Stimulated activated naive CD4-positive, alpha-beta T cell treated with Interleukin-2 at 50 U/mL for 16 hours (primary cell): ENCODE measurements at regions not wholly inside any gene's neighbourhood (a gene's known extent, or its start where the extent isn't known, plus 50 kb on each side); places are given as distances from the start of the nearest gene placed in this dataset.
A peak's percentile ranks its signal among the peaks of the same experiment; 100 is the strongest.

Source experiments
- DNase-seq: peaks from one replicate; lab custom pipeline; 2025; lab: John Stamatoyannopoulos, UW

DNA sequence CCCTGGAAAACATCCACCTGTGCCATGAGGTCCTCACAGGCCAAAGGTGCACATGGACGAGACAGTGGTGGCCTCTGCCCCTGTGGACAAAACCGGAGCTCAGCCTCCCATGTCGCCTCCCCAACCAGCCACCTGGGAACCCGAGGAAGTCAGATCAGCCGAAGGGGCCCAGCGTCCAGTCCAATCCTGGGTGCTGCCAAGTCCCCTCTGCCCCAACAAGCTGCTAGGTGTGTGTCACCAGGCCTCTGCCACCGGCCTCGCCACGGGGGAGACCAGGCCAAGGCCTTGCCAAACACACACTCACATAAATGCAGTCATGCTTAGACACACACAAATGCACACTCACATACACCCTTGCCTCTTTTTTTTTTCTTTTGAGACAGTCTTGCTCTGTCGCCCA is 167.8 kb downstream of the RBFOX3 start:
- DNase-seq = no peak

DNA sequence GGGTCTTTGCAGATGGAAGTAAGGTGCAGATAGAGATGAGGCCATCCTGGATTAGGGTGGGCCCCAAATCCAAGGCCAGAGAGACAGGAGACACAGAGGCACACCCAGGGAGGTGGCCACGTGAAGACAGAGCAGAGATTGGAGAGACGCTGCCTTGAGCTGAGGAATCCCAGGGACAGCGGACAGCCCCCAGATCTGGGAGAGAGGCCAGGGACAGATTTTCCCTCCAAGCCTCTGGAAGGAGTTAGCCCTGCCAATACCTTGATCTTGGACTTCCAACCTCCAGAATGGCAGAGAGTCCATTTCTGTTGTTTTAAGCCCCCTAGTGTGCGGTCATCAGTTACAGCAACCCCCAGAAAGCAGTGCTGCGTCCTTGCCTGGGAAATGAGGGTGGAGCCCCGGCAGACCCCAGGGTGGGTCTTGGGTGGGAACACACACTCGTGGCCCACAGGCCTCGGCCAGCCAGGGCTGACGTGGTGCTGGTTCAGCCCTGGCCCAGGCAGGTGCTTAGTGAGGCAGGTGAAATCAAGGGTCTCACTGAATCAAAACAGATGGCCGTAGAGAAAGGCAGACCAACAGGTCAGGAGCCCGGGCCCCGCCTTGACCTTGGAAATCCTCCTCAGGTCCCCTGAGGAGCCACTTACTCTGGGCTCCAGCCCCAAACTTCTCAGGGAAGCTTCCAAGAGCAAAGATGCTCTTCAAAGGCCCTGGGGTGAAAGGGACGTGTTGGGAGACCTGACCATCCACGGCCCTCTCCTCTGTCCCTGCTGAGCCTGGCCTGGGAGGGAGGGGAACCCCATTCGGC is 169.3 kb downstream of the RBFOX3 start:
- DNase-seq = no peak

DNA sequence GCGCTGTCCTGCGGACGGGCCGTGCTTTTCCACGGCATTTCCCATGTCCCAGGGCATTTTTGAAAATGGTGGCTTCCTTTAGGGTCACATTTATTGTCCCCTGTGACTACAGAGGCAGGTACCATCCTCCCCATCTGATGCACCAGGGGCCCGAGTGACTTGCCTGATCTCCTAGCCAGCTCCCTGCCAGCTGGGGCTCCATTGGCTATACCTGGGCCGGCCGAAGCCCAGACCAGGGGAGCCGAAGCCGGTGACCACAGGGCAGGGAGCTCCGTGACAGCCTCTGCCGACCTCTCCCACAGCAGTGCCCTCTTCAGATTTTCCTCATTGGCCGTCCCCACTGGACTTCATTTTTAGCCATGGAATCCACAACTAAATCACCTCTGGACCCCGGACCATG is 170.6 kb downstream of the RBFOX3 start:
- DNase-seq = no peak

DNA sequence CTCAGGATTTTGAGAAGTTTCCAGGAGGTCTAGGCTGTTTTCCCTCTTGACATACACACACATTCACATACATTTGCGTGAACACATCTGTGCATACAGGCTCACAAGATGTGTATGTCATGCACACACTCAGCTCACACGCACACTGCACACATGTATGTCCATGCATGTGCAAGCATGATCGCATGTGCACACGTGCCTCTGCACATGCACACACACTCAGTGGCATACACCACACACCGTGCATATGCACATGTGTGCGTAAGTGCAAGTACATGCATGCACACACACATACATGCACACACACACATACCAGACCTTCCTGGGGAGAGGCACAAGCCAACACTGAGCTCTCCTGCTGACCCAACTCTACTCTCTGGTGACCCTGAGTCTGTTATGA is 171.4 kb downstream of the RBFOX3 start:
- DNase-seq = no peak

DNA sequence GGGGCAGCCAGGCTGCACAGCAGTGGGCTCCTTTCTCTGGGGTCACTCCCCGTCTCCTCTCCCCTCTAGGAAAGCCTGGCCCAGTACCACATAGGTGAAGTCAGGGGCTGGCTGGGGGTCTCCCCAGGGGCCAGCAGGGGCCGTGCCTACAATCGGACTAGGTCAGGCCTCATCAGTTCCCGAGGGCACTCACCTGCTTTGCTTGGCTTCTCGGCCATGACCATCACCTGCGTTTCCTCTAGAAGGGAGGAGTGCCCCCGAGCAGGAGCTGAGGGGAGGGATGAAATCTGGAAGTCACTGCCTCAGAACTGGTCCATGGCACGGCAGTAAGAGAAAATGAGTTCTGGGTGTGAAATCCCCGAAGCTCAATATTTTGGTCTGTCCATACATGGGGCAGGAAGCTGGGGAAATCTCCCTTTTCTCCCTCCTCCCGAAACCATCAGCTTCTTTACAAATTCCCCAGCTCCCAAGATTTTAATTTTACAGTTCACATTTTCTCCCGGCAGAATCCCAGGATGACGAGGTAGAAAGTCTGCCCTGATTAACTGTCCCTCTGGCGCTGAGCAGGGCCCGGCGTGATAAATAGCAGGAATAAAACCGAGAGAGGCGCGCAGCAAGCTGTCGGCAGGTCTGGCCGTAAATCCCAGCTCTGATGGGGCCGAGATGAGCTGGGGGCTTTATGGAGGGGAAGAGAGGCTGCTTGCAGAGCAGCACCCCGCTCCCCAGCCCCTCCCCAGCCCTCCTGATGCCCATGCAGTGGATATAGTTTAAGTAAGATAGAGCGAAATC is 172.1 kb downstream of the RBFOX3 start:
- DNase-seq = no peak

DNA sequence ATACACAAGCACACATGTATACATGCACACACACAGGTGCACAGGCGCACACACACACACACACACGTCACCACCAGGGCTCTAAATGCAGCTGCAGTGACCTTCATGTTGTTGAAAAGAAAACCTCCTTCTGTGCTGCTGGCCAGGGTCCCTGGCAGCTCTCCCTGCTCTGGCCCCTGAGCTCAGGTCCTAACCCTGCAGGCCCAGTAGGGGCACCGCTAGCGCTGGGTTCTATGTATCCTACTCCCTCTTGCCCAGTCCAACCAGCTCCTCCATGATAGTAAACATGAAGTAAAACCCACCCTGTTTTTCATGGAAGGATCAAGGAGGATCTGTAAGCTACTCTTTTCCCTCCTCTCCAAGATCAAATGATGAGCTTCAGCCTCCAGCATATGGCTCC is 172.8 kb downstream of the RBFOX3 start:
- no peak for DNase-seq

DNA sequence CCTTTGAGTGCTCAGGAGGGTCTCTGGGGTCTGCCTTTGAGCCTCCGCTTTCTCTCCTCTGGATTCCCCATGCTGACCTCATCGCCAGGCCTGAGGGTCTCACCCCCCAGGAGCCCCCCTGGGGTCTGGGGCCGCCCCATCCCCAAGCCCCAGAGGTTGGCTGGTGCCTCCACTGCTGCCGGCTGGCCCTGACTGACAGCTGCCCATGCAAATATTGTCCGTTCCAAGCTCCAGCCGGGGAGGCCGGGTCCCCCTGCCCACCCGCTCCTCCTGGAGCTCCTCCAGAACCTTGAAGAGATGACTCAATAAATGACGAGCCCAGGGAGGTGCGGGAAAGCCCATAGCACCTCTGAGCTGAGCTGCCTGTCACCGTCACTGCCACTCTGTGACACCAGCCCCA is 173.8 kb downstream of the RBFOX3 start:
- no peak for DNase-seq

DNA sequence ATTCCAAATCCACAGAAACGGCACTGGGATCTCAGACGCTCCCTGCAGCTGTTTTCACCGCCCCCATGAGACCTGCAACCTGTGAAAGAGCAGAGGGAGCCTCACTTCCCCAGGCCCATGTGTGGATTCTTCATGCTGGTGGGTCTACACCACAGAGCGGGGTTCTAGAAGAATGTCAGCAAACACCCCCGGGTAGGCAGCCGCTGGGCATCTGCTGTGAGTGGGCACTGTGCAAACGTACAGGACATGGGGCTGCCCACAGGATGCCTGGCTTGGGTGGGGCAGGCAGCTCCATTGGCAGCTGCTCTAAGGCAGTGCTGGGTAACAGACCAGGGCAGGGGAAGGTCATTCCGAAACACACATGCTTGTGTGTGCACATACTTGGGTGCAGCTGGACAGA is 174.9 kb downstream of the RBFOX3 start:
- no peak for DNase-seq

DNA sequence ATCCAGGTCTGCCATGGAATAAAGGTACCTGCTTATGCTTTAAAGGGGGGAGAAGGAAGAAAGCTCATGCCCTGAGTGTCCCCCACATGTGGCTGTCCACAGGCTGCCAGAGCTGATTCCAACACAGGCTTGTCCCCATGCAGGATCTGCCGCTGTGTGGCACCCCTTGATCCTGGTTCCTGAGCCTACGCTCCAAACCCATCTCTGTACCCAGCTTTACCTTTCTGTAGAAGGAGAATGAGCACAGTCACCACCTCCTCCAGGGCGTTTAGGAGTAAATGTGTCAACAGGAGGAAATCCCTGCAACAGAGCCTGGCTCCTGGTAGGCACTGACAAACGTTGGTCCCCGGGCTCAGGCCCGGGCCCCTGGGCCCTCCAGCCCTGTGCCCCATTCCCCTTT is 175.6 kb downstream of the RBFOX3 start:
- DNase-seq = no peak

DNA sequence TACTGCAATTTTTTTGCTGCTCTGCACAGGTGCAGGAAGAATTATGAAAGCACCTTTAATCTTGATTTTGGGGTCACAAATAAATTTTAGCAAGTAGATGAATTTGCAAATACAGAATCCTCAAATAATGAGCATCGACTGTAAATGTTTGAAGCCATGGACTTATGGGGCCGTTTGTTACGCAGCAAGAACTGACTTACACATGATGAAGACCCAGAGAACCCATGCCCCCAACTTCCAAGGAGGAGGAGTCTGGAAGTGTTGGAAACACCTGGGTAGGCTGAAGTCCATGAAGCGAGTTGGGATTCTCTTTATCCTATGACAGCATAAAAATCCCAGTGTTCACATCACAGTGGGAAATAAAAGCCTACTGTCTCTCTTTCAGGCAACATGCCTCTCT is 176.6 kb downstream of the RBFOX3 start:
- no peak for DNase-seq

DNA sequence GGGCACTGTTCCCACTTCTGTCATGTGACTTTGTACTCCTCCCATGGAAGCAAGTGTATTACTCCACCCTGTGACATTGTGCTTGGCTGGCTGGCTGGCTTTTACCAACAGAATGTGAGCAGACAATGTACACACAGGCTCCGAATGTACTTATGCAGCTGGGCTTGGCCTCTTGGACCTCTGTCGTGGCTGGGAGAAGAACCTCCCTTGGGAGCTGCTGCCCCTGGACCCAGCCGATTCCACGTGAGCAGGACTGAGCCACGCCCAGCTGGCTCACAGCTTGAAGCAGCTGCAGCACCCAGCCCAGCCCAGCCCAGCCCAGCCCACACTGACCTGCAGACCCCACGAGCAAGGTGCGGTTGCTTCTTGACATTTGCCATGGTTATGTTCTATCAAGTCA is 177.5 kb downstream of the RBFOX3 start:
- DNase-seq = no peak

DNA sequence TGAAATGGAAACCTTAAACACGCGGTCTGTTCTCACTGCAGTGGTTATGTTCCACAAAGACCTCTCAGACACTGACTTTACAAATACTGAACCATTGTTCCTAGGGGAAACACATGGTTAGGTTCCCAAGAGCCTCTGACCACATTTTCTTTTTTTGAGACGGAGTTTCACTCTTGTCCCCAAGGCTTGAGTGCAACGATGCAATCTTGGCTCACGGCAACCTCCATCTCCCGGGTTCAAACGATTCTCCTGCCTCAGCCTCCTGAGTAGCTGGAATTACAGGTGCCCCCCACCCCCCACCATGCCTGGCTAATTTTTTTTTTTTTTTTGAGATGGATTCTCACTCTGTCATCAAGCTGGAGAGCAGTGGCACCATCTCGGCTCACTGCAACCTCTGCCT is 179.7 kb downstream of the RBFOX3 start:
- no peak for DNase-seq

DNA sequence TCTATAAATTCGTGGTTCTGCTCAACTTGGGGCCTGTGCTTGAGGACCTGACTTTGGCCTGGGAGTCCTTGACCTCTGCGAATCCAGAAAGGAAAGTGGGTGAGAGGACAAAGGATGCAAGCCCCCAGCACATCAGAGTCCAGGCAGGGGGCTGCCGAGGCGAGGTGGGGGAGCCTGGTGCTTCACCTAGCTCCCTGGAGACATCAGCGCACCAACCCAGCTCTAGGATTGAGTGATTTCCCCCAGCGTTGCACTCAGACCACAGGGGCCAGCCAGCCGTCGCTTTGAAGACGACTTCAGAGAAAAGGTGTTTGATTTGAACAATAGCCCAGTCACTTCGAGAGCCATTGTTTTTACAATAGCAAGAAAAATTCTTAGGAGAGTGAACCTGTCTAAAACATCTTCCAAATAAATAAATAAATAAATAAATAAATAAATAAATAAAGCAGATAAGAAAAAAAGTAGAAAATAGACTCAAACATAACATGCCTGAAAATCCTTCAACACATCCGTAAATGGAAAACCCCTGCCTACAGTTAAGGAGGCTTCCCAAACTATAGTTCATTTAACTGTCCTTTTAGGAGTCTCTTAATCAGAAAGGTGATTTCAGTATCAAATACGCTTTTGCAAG is 180.9 kb downstream of the RBFOX3 start:
- DNase-seq = no peak

DNA sequence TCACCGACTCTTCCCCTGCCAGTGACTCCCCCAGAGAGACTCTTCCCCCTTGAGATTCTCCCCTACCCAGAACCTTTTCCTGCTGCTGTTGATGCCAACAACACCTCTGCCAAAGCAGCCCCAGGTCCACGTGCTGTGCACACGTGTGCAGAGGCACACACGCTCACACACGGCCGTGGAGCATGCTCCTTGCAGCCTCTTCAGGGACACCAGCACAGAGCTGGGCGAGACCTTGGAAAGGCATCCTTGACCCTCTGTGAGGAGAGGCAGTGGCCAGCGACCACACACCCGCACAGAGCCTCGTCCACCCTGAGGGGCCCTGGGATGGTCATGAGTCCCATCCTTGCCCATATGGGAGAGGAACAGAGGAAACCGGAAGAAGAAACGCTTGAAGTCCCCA is 181.9 kb downstream of the RBFOX3 start:
- DNase-seq = no peak

DNA sequence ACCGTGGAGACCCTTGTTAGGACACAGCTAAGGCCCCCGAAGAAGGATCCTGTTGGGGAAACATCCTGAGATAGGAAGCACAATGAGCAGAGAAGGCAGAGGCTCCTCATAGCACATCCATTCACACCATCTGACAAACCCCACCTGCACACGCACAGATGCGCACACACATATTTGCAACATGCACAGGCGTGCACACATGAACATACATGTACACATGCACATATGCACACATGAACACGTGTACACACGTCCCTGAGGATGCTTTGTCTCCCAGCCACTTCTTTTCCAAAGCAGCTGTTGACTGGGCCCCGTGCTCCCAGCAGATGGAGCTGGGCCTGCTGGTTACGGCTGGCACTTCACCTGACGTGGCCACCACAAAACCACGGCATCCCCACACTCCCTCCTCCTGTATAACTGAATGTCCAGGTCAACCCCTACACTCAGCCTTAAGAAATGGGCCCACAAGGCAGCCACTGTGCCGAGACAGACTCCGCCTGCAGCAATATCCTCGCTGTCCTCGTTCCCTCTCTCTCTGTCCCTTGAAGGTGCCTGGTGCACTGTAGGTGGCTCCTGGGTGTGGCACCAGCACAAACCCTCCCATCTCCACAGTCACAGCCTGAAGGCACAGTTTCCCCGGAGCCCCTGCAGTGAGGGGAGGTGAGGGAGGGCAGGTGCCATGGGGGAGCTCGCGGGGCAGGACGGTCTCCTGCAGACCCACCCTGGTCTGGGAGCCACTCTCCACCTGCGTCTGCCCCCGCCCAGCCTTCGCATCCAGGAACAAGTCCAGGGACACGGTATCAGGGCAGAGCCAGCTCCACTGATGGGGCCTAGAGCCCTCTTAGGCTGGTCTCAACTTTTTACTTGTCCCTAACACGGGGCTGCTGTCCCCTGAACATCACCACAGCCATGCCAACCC is 183.0 kb downstream of the RBFOX3 start:
- DNase-seq = no peak

DNA sequence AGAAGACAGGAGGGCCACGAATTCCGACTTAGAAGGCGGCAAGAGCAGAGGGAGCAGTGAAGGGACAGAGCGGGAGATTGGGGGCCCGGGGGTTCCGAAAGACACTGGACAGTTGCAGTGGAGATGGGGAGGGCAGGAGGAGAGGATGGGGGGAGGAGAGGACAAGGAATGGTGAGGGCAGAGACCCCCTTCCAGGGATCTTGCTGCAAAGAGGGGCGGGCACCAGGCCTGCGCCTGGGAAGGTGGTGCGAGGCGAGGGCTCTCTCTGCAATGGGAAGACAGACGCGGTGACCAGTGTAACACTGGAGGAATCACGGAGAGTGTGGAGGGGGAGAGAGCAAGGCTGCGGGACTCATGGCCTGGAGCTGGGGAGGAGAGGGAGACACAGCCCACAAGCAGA is 185.2 kb downstream of the RBFOX3 start:
- no peak for DNase-seq

DNA sequence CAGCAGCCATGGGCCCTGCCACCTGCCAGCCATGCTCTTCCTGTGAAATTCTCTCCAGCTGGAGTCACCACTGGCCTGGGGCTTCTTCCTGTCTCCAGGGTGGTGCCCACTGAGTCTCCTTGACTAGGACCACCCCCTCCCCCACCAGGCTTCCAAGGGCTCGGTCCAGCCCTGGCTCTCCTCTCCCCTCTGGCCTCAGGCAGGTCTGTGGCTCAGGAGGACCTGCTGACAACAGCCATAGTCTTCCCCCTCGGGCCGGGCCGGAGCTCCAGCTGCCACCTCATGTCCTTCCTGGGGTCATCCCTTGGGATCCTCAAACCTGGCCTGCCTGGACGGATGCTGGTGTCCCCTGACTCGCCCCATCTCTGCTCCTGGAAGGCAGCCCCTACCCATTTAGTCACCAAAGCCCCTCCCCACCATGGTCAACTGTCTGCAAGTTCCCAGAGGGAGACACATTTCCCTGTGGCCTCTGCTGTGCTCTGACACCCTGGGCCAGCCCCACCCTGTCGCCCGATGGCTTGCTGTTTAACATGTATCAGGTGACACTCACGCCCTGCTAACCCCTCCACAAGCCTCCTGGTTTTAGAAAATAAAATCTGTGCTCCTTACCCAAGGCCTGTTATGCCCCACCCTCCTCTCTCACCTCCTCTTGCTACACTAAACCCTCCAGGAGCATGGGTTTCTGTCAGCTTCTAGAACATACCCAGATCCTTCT is 186.2 kb downstream of the RBFOX3 start:
- DNase-seq = no peak

DNA sequence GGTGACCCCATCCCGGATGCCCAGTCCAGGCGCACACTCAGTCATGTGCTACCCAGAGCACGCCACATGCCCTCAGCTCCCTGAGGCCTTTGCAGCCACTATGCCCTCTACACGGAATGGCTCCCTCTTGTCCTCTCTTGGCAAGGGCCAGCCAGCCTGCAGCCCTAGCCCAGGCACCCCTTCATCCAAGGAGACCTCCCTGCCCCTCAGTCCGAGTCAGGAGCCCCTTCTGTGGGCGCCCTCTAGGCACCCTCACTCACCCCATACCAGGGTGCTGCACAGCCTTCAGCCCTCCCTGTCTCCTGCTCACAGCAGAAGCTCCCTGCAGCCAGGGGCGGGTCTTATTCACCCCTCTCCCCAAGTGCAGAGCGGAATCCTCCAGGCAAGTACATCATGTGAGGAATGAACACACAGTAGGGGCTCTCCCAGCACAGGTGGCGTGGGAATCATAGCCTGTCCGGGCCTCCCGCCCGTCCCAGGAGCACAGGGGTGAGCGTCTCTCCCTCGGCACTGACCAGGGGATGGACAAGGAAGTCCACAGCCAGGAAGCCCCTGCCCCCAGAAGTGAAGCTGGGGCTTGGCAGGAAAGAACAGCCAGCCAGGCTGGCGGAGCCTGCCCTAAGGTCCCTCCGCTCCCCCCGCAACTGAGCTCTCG is 186.9 kb downstream of the RBFOX3 start:
- DNase-seq = no peak

DNA sequence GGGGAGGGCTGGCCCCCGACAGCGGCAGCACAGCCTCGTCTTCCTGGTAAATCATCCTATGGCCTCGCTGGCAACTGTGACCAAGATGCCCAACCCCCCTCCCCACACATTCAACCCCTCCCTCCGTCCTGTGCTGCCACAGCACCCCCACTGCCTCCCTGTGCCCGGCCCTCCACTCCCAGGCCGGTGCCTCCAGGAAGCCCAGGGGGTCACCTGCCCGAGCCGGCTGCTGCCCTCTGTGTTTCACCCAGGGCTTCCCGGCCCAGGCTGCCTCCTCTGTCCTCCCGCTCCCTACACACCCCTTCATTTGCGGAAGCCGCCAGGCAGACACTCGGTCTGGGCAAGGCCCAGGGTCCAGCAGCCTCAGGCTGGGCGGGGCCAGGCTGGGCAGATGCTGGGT is 188.6 kb downstream of the RBFOX3 start:
- DNase-seq = no peak

DNA sequence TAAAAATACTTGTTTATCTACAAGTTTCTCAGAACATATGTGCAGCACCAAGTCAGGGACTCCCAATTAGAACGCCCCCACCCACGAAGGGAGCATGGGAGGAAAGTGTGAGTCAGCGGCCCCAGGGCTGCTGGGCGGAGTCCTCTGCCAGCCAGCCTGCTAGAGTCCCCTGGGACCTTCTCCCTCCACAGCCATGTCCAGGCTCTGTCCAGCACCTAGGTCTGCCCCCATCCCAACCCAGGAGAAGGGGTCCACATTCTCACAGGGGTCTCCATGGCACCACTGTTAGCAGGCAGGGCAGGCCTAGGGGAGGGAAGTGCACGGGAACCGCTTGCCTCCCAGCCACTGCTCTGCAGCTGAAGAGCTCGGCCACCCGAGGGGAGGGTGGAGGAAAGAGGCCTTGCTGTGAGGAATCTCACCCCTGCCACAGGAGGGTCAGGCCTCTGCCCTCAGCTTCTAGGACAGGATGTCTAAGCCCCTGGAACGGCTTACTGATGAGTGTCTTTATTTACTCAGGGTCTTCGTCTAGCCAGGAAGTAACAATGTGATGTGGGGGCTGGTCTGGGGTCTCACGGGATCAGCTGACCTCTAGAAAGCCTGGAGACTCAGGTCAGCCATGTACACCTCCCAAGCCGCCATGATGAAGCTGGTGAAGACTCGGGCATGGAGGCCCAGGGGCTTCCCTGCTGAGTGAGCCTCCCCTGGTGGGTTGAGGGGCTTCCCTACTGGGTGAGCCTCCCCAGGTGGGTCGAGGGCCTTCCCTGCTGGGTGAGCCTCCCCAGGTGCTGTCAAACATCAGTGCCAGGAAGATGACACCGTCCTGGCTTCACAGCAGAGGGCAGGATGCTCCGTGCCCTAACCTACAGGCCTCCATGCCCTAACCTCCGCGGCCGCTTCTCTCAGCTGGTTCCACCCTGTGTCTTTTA is 190.3 kb downstream of the RBFOX3 start:
- DNase-seq = peak; percentile 36
